Neural progenitor cell (in vitro differentiated cells): ENCODE measurements at regions not wholly inside any gene's neighbourhood (a gene's known extent, or its start where the extent isn't known, plus 50 kb on each side); places are given as distances from the start of the nearest gene placed in this dataset.

Experiments
- EZH2 ChIP-seq: fragments of 200-600 bp; sonication (generic); IDR thresholded peaks from 2 replicates; pipeline ENCODE4 v1.6.1; 2017; ENCODE audit warnings: antibody characterized with exemption, mild to moderate bottlenecking, moderate library complexity
- EZH2phosphoT487 ChIP-seq: fragments of 200-600 bp; sonication (generic); IDR thresholded peaks from 2 replicates; pipeline ENCODE4 v1.6.1; 2017; ENCODE audit warnings: antibody characterized with exemption
- TF ChIP-seq, protein P1 (sequence below): fragments of 200-600 bp; sonication (generic); IDR thresholded peaks from 2 replicates; pipeline ENCODE4 v1.5.1; 2017; ENCODE audit warnings: antibody characterized with exemption, mild to moderate bottlenecking

DNA sequence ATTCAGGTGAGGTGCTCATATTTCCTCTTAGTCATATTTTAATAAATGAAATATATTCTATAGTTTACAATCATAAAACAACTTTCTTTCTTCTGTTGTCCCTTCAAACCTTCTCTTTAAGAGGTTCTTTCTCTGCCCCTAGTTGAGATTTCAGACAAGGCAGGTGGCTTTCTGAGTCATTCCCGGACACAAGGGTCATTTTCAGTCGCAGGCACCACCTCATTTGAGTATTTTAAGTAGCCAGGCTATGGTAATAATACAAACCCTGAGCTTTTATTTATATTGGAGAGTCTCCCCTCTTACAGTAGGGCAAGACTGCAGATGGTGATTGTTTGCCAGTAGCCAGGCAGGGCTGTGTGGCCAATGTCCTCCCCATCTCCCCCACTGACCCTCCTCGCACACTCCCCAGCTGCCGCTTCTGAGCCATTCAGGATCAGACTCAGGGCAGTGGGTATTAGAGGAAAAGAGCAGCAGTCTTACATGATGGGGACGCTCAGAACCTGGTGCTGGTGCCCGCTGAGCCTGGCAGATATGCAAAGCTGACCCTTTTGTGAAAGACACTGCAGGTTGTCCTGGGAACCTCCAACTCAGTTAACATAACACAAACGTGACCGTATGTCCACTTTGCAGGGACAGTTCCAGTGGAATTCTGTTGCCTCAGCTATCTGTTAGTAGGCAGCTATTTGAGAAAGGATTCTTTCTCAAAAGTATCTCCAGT lies 101.1 kb upstream of the BCL2L14 start:
- TF ChIP-seq EZH2phosphoT487 (no peak), EZH2 (no peak)
- TF ChIP-seq, protein P1, sequence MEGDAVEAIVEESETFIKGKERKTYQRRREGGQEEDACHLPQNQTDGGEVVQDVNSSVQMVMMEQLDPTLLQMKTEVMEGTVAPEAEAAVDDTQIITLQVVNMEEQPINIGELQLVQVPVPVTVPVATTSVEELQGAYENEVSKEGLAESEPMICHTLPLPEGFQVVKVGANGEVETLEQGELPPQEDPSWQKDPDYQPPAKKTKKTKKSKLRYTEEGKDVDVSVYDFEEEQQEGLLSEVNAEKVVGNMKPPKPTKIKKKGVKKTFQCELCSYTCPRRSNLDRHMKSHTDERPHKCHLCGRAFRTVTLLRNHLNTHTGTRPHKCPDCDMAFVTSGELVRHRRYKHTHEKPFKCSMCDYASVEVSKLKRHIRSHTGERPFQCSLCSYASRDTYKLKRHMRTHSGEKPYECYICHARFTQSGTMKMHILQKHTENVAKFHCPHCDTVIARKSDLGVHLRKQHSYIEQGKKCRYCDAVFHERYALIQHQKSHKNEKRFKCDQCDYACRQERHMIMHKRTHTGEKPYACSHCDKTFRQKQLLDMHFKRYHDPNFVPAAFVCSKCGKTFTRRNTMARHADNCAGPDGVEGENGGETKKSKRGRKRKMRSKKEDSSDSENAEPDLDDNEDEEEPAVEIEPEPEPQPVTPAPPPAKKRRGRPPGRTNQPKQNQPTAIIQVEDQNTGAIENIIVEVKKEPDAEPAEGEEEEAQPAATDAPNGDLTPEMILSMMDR = no peak
